ENCODE measurements at regions not wholly inside any gene's neighbourhood (a gene's known extent, or its start where the extent isn't known, plus 50 kb on each side); places are given as distances from the start of the nearest gene placed in this dataset.

DNA sequence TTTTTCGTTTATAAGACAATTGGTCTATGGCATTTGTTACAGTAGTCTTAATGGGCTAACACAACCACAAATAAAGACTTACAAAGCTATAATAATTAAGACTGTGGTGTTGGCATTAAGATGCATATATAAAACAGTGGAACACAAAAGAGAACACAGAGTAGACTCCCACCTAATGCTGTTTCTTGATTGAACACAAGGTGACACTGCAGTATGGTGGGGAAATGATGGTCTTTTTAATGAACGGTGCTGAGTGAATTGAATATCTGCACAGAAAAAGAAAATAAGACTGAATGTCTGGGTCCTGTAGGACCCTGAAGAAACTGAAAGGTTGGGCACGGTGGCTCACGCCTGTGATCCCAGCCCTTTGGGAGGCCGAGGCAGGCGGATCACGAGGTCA is 1136.6 kb upstream of the NXPH2 start:
- Histone ChIP-seq H3F3A (ENCODE audit: insufficient read depth) (no peaks in the 10 kb centered on the region), H3K4me2 (ENCODE audit: low read depth, low read length, poor library complexity, severe bottlenecking) (no peak overlapping the region), H3K27ac (ENCODE audit: low read depth, low read length) (no peak overlapping the region), H3K79me2 (ENCODE audit: insufficient read depth, low read length) (no peaks in the 10 kb centered on the region), H3K27me3 (ENCODE audit: low read length) (no peaks in the 10 kb centered on the region), H3K4me3 (ENCODE audit: insufficient read depth, low read length, poor library complexity, severe bottlenecking) (no peak overlapping the region), H2AFZ (ENCODE audit: low read depth, low read length, severe bottlenecking) (no peak overlapping the region), H3K9ac (ENCODE audit: low read length) (no peak overlapping the region), H3K9me3 (ENCODE audit: insufficient read depth, low read length) (no peaks in the 10 kb centered on the region), H3K9me2 (replicated peaks; ENCODE audit: insufficient read depth, low read length) (no peaks in the 10 kb centered on the region), H3K36me3 (ENCODE audit: low read length) (no peaks in the 10 kb centered on the region), H4K20me1 (ENCODE audit: low read depth, low read length) (no peaks in the 10 kb centered on the region)
- no peak for TF ChIP-seq EZH2phosphoT487 (conservative IDR thresholded peaks at IDR 0.05; ENCODE audit: low read length)
- TF ChIP-seq, protein P1, sequence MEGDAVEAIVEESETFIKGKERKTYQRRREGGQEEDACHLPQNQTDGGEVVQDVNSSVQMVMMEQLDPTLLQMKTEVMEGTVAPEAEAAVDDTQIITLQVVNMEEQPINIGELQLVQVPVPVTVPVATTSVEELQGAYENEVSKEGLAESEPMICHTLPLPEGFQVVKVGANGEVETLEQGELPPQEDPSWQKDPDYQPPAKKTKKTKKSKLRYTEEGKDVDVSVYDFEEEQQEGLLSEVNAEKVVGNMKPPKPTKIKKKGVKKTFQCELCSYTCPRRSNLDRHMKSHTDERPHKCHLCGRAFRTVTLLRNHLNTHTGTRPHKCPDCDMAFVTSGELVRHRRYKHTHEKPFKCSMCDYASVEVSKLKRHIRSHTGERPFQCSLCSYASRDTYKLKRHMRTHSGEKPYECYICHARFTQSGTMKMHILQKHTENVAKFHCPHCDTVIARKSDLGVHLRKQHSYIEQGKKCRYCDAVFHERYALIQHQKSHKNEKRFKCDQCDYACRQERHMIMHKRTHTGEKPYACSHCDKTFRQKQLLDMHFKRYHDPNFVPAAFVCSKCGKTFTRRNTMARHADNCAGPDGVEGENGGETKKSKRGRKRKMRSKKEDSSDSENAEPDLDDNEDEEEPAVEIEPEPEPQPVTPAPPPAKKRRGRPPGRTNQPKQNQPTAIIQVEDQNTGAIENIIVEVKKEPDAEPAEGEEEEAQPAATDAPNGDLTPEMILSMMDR (IDR thresholded peaks at IDR 0.05; ENCODE audit: insufficient read depth, low read length, poor library complexity, severe bottlenecking): no peak

DNA sequence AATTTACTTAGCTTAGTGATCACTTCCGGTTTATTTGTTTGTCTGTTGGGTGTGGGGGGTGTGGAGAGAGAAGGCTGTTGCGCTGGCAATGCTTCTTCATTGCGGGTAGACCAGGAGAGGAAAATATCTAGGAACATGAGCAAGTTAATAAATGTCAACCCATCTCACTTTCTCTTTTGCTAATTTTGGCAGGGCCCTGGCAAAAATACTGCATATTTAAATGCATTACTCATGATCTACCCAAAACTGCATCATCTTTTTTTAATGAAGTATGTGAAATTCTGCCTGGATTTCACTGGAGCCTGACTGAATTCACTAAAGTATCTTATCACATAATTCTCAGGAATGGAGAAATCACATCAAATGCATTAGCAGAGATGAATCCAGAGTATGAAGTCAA is 1131.0 kb upstream of the NXPH2 start:
- Histone ChIP-seq H2AFZ (ENCODE audit: low read depth, low read length, severe bottlenecking) (no peak overlapping the region), H3K4me2 (ENCODE audit: low read depth, low read length, poor library complexity, severe bottlenecking) (no peak overlapping the region)
- TF ChIP-seq EZH2phosphoT487 (conservative IDR thresholded peaks at IDR 0.05; ENCODE audit: low read length): no peak
- TF ChIP-seq, protein P1 (IDR thresholded peaks at IDR 0.05; ENCODE audit: insufficient read depth, low read length, poor library complexity, severe bottlenecking): no peak

DNA sequence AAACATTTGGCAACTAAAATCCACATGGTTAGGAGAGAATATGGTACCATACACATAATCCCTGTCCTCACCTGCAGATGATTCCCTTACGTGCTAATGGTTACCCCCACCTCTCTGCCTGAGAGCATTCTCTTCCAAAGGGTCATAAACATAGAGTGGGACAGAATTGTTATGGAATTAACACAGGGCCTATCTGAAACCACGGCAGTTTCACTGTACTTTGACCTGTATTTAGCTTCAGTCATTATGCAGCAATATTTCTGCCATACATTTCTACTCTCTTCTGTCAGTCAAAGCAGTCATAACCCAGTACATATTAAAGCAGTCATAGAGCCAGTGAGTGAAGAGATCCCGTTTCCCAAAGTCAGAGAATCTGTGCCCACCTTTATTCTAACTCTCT is 1128.9 kb upstream of the NXPH2 start:
- Histone ChIP-seq H3K27me3 (ENCODE audit: low read length) (no peaks in the 10 kb centered on the region), H3K4me2 (ENCODE audit: low read depth, low read length, poor library complexity, severe bottlenecking) (no peak overlapping the region), H3K9ac (ENCODE audit: low read length) (no peak overlapping the region), H3K9me2 (replicated peaks; ENCODE audit: insufficient read depth, low read length) (no peaks in the 10 kb centered on the region), H3K9me3 (ENCODE audit: insufficient read depth, low read length) (no peaks in the 10 kb centered on the region), H3K36me3 (ENCODE audit: low read length) (no peaks in the 10 kb centered on the region), H3K4me3 (ENCODE audit: insufficient read depth, low read length, poor library complexity, severe bottlenecking) (no peak overlapping the region), H2AFZ (ENCODE audit: low read depth, low read length, severe bottlenecking) (no peak overlapping the region), H3K27ac (ENCODE audit: low read depth, low read length) (no peak overlapping the region), H4K20me1 (ENCODE audit: low read depth, low read length) (no peaks in the 10 kb centered on the region), H3F3A (ENCODE audit: insufficient read depth) (no peaks in the 10 kb centered on the region), H3K79me2 (ENCODE audit: insufficient read depth, low read length) (no peaks in the 10 kb centered on the region)
- TF ChIP-seq, protein P1 (IDR thresholded peaks at IDR 0.05; ENCODE audit: insufficient read depth, low read length, poor library complexity, severe bottlenecking): no peak
- TF ChIP-seq EZH2phosphoT487 (conservative IDR thresholded peaks at IDR 0.05; ENCODE audit: low read length): no peak

More for the DNA sequence above, 1131.0 kb upstream of the NXPH2 start:
- Histone ChIP-seq H3K27ac (ENCODE audit: low read depth, low read length) (no peak overlapping the region), H3K79me2 (ENCODE audit: insufficient read depth, low read length) (no peaks in the 10 kb centered on the region), H4K20me1 (ENCODE audit: low read depth, low read length) (no peaks in the 10 kb centered on the region), H3K27me3 (ENCODE audit: low read length) (no peaks in the 10 kb centered on the region), H3F3A (ENCODE audit: insufficient read depth) (no peaks in the 10 kb centered on the region), H3K36me3 (ENCODE audit: low read length) (no peaks in the 10 kb centered on the region), H3K9me3 (ENCODE audit: insufficient read depth, low read length) (no peaks in the 10 kb centered on the region), H3K4me3 (ENCODE audit: insufficient read depth, low read length, poor library complexity, severe bottlenecking) (no peak overlapping the region), H3K9ac (ENCODE audit: low read length) (no peak overlapping the region), H3K9me2 (replicated peaks; ENCODE audit: insufficient read depth, low read length) (no peaks in the 10 kb centered on the region)
